ENCODE measurements at regions not wholly inside any gene's neighbourhood (a gene's known extent, or its start where the extent isn't known, plus 50 kb on each side); places are given as distances from the start of the nearest gene placed in this dataset.
A peak's percentile ranks its signal among the peaks of the same experiment; 100 is the strongest.

GRCh38 chr11:128291835-128292234, 295.5 kb downstream of the ETS1 start:
- DNase-seq (ENCODE audit: low spot score) = no peak

GRCh38 chr11:128291007-128291406, 296.4 kb downstream of the ETS1 start:
- DNase-seq (ENCODE audit: low spot score) = no peak
- no peak for TF ChIP-seq CTCF (IDR thresholded peaks at IDR 0.05; ENCODE audit: extremely low read depth, missing control alignments)

More at GRCh38 chr11:128291835-128292234, 295.5 kb downstream of the ETS1 start:
- TF ChIP-seq CTCF (IDR thresholded peaks at IDR 0.05; ENCODE audit: extremely low read depth, missing control alignments) = no peak

GRCh38 chr11:128290106-128290840, 297.1 kb downstream of the ETS1 start:
- peak; percentile 70 for DNase-seq (ENCODE audit: low spot score)
- peak; percentile 53 for TF ChIP-seq CTCF (IDR thresholded peaks at IDR 0.05; ENCODE audit: extremely low read depth, missing control alignments)

- peak; percentile 24 for DNase-seq (ENCODE audit: low spot score)
- TF ChIP-seq CTCF (IDR thresholded peaks at IDR 0.05; ENCODE audit: extremely low read depth, missing control alignments) = no peak
Observed at GRCh38 chr11:128289048-128289447, 298.3 kb downstream of the ETS1 start.

GRCh38 chr11:128288368-128288767, 299.0 kb downstream of the ETS1 start:
- TF ChIP-seq CTCF (IDR thresholded peaks at IDR 0.05; ENCODE audit: extremely low read depth, missing control alignments) = no peak
- no peak for DNase-seq (ENCODE audit: low spot score)

GRCh38 chr11:128285321-128285720, 302.0 kb downstream of the ETS1 start:
- no peak for TF ChIP-seq CTCF (IDR thresholded peaks at IDR 0.05; ENCODE audit: extremely low read depth, missing control alignments)
- no peak for DNase-seq (ENCODE audit: low spot score)

GRCh38 chr11:128284634-128285033, 302.7 kb downstream of the ETS1 start:
- DNase-seq (ENCODE audit: low spot score) = no peak

More at GRCh38 chr11:128284634-128285033, 302.7 kb downstream of the ETS1 start:
- no peak for TF ChIP-seq CTCF (IDR thresholded peaks at IDR 0.05; ENCODE audit: extremely low read depth, missing control alignments)

All from GM20000 (cell line).